ENCODE measurements at regions not wholly inside any gene's neighbourhood (a gene's known extent, or its start where the extent isn't known, plus 50 kb on each side); places are given as distances from the start of the nearest gene placed in this dataset.

DNA sequence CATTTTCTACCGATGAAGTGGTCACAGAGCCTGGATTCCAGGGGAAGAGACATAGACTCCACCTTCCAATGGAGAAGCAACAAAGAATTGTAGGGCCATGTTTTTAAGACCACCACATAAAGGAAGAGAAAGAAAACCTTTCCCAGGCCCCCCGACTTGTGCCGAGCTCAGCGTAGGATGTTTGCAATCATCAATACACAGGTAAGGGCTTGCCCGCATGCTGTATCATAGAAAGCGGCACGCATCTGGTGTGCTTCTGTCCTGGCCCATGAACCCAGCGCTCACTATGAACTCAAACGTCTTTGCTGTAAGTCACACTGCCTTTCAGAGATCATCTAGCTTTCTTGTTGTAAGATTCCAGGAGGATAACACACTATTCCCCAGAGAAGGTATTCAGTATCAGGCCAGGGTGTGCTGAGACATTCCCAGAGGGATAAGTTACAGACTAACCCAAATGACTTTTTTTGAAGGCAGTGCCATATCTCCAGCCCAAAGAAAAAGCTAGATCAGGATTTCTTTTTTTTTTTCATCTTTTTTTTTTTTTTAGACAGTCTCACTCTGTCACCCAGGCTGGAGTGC lies 79.5 kb upstream of the RPL38 start:
- no peaks in the 10 kb centered on the region; the same call in 1 of the 2 replicates for H3K23me2 ChIP-seq (ENCODE audit: low read depth, low read length)
- no peak overlapping the region for H3K4me2 ChIP-seq (ENCODE audit: insufficient read depth in 1 of 2, low read depth in 2 of 2, low read length in 2 of 2)
- H3K79me1 ChIP-seq (ENCODE audit: low read depth, low read length): no peaks in the 10 kb centered on the region
- no peak overlapping the region for H3K27ac ChIP-seq (ENCODE audit: low read depth, low read length)
- peaks cover 0 to 6% (median 3%) of the 10 kb centered on the region in 4 experiments; a peak in 3 of 7 replicates for H3K4me1 ChIP-seq (replicated peaks in 1 of 4; ENCODE audit: control insufficient read depth in 3 of 4, insufficient read depth in 4 of 4, low read length in 3 of 4)
- H3K9me3 ChIP-seq (ENCODE audit: insufficient read depth in 2 of 2, low read depth in 1 of 2, low read length in 1 of 2): no peaks in the 10 kb centered on the region
- POLR2A ChIA-PET (ENCODE audit: partially characterized antibody): no interaction called here
- no peak overlapping the region for H3K4ac ChIP-seq (replicated peaks; ENCODE audit: insufficient read length, low read depth, low read length)
- no peak overlapping the region for H3K23ac ChIP-seq (ENCODE audit: insufficient read length)
- no peak overlapping the region for H2BK20ac ChIP-seq (ENCODE audit: low read length)
- H3K79me2 ChIP-seq (ENCODE audit: control insufficient read depth in 1 of 2, insufficient read depth in 2 of 2, low read length in 2 of 2): no peaks in the 10 kb centered on the region
- H2BK12ac ChIP-seq (ENCODE audit: low read depth, low read length): no peak overlapping the region
- no peaks in the 10 kb centered on the region for H3K36me3 ChIP-seq (ENCODE audit: control insufficient read depth in 2 of 4, insufficient read depth in 4 of 4, low read length in 3 of 4)
- no peak overlapping the region for H2BK15ac ChIP-seq (ENCODE audit: low read length)
- no peak overlapping the region for H2BK120ac ChIP-seq (replicated peaks; ENCODE audit: low read depth, low read length)
- CTCF ChIA-PET (ENCODE audit: partially characterized antibody): interaction anchor here (0.8 to 2.2 kb wide), 9 partner anchors 22 to 75 kb away, joined by 3 to 13 read pairs (median 4); no protein-coding TSS in a partner anchor
- H4K8ac ChIP-seq (ENCODE audit: extremely low read depth, insufficient read depth, low read length): no peak overlapping the region
- H3K56ac ChIP-seq (replicated peaks; ENCODE audit: insufficient read length, low read depth, low read length): no peak overlapping the region
- H3K9ac ChIP-seq (replicated peaks in 1 of 4; ENCODE audit: extremely low read depth in 1 of 4, low read depth in 3 of 4, low read length in 3 of 4): no peak overlapping the region
- H4K91ac ChIP-seq (replicated peaks; ENCODE audit: insufficient read length, low read length): no peak overlapping the region
- FAIRE-seq: no peak
- H2AFZ ChIP-seq (ENCODE audit: low read length): peak overlapping the region; percentile 67; the same call in 1 of the 2 replicates
- H4K5ac ChIP-seq (ENCODE audit: insufficient read length, low read depth, low read length): no peak overlapping the region
- no peaks in the 10 kb centered on the region for H3K27me3 ChIP-seq (replicated peaks in 1 of 4; ENCODE audit: control insufficient read depth in 3 of 4, extremely low read depth in 1 of 4, insufficient read depth in 3 of 4, low read length in 3 of 4)
- H3K4me3 ChIP-seq (ENCODE audit: extremely low read depth in 1 of 4, insufficient read depth in 2 of 4, low read depth in 3 of 4, low read length in 4 of 4): no peak overlapping the region
- WGBS, 2 experiments (ENCODE audit: extremely low coverage in 1 of 2, insufficient coverage in 1 of 2, insufficient read length in 1 of 2, insufficient replicate concordance in 2 of 2, low coverage in 1 of 2, low lambda C conversion rate in 2 of 2, missing lambda C conversion rate in 1 of 2): 95% methylated on average over 9 of the region's 9 CpGs; no CpG with 5 or more reads in 1 of the 2 experiments
- no peak for DNase-seq (ENCODE audit: low read depth in 1 of 2, low spot score in 2 of 2)
- no peak for TF ChIP-seq CHD2 (IDR thresholded peaks at IDR 0.05; ENCODE audit: low read length)
- no peak for TF ChIP-seq RFX5 (IDR thresholded peaks at IDR 0.05; ENCODE audit: borderline replicate concordance, low read depth, low read length)
- no peak for TF ChIP-seq TBP (IDR thresholded peaks at IDR 0.05; ENCODE audit: low read depth, low read length)
- TF ChIP-seq, protein P1, sequence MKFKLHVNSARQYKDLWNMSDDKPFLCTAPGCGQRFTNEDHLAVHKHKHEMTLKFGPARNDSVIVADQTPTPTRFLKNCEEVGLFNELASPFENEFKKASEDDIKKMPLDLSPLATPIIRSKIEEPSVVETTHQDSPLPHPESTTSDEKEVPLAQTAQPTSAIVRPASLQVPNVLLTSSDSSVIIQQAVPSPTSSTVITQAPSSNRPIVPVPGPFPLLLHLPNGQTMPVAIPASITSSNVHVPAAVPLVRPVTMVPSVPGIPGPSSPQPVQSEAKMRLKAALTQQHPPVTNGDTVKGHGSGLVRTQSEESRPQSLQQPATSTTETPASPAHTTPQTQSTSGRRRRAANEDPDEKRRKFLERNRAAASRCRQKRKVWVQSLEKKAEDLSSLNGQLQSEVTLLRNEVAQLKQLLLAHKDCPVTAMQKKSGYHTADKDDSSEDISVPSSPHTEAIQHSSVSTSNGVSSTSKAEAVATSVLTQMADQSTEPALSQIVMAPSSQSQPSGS (IDR thresholded peaks at IDR 0.05; ENCODE audit: low read length): no peak
- no peak for TF ChIP-seq SP4 (IDR thresholded peaks at IDR 0.05; ENCODE audit: low read length)
- H3K14ac ChIP-seq (ENCODE audit: insufficient read length): no peak overlapping the region
- H3K18ac ChIP-seq (ENCODE audit: extremely low read depth, low read length): no peak overlapping the region
- no peak overlapping the region for H2BK5ac ChIP-seq (ENCODE audit: low read depth, low read length)
- no peaks in the 10 kb centered on the region for H4K20me1 ChIP-seq (replicated peaks in 1 of 2; ENCODE audit: control insufficient read depth in 1 of 2, insufficient read depth in 2 of 2, low read length in 2 of 2)
- no peak overlapping the region for H2AK5ac ChIP-seq (ENCODE audit: low read depth, low read length)
